ENCODE measurements at regions not wholly inside any gene's neighbourhood (a gene's known extent, or its start where the extent isn't known, plus 50 kb on each side); places are given as distances from the start of the nearest gene placed in this dataset.

GRCh38 chr5:92401492-92401891 is 1018.4 kb upstream of the ARRDC3 start:
- DNase-seq: no peak
- no peaks in the 10 kb centered on the region for H3K4me1 ChIP-seq (ENCODE audit: insufficient read depth)
- no peak overlapping the region for H3K27ac ChIP-seq
- intact Hi-C loops (cut with DNase I): no loop called here
- H3K9me3 ChIP-seq: no peaks in the 10 kb centered on the region
- H3K4me3 ChIP-seq: no peak overlapping the region
- no peaks in the 10 kb centered on the region for H3K36me3 ChIP-seq
- WGBS, 3 donors: 69 to 79% (median 76%) methylated on average over 5 of the region's 5 CpGs
- no peaks in the 10 kb centered on the region for H3K27me3 ChIP-seq
- TF ChIP-seq EP300 (IDR thresholded peaks at IDR 0.05) (no peak), POLR2A (IDR thresholded peaks at IDR 0.05) (no peak), CTCF (IDR thresholded peaks at IDR 0.05) (no peak)

GRCh38 chr5:92394936-92395335 is 1011.8 kb upstream of the ARRDC3 start:
- TF ChIP-seq CTCF (IDR thresholded peaks at IDR 0.05) (no peak), POLR2A (IDR thresholded peaks at IDR 0.05) (no peak), EP300 (IDR thresholded peaks at IDR 0.05) (no peak)
- Histone ChIP-seq H3K4me1 (ENCODE audit: insufficient read depth) (no peaks in the 10 kb centered on the region), H3K9me3 (no peaks in the 10 kb centered on the region), H3K4me3 (no peak overlapping the region), H3K27ac (no peak overlapping the region), H3K36me3 (no peaks in the 10 kb centered on the region), H3K27me3 (no peaks in the 10 kb centered on the region)
- WGBS, 3 donors: 65 to 76% (median 73%) methylated on average over 1 of the region's 1 CpG
- intact Hi-C loops (cut with DNase I): no loop called here
- no peak for DNase-seq

- 1 to 26% (median 5%) methylated on average over 1 of the region's 1 CpG for WGBS, 3 donors
- intact Hi-C loops (cut with DNase I): no loop called here
These were observed 1007.5 kb upstream of the ARRDC3 start for GRCh38 chr5:92390657-92391056.

GRCh38 chr5:92380069-92380770 is 997.1 kb upstream of the ARRDC3 start:
- H3K36me3 ChIP-seq: no peaks in the 10 kb centered on the region
- no peak overlapping the region for H3K27ac ChIP-seq
- H3K4me3 ChIP-seq: no peak overlapping the region
- no peaks in the 10 kb centered on the region for H3K27me3 ChIP-seq
- WGBS, 3 donors: 19 to 80% (median 70%) methylated on average over 1 of the region's 1 CpG
- TF ChIP-seq EP300 (IDR thresholded peaks at IDR 0.05): no peak
- no peak for TF ChIP-seq POLR2A (IDR thresholded peaks at IDR 0.05)
- TF ChIP-seq CTCF (IDR thresholded peaks at IDR 0.05): no peak
- no peaks in the 10 kb centered on the region for H3K4me1 ChIP-seq (ENCODE audit: insufficient read depth)
- intact Hi-C loops (cut with DNase I): no loop called here
- H3K9me3 ChIP-seq: no peaks in the 10 kb centered on the region
- DNase-seq: no peak

More at GRCh38 chr5:92390657-92391056, 1007.5 kb upstream of the ARRDC3 start:
- Histone ChIP-seq H3K4me3 (no peak overlapping the region), H3K36me3 (no peaks in the 10 kb centered on the region), H3K27me3 (no peaks in the 10 kb centered on the region), H3K9me3 (no peaks in the 10 kb centered on the region), H3K27ac (no peak overlapping the region), H3K4me1 (ENCODE audit: insufficient read depth) (no peaks in the 10 kb centered on the region)
- TF ChIP-seq CTCF (IDR thresholded peaks at IDR 0.05) (no peak), POLR2A (IDR thresholded peaks at IDR 0.05) (no peak), EP300 (IDR thresholded peaks at IDR 0.05) (no peak)
- DNase-seq: no peak
